Left colon (tissue), 2 donors: ENCODE measurements at regions not wholly inside any gene's neighbourhood (a gene's known extent, or its start where the extent isn't known, plus 50 kb on each side); places are given as distances from the start of the nearest gene placed in this dataset.
"Not testable (repeated sequence)": the region's sequence is repeated elsewhere in the genome, so short reads cannot be mapped to it uniquely, and the experiment has no call there.

Experiments used
- ATAC-seq: fragments of 200-7000 bp; cut with Tn5 transposase; one replicate; pipeline ENCODE4 v1.9.1; 2020; ENCODE audit warnings: mild to moderate bottlenecking, moderate library complexity
- DNase-seq, 2 donors: peaks; one replicate each; pipeline ENCODE4 v3.0.0-alpha.2; 2020
- intact Hi-C, 2 donors: fragments of 100-400 bp; cut with DNase I in 1 of 2; cut with micrococcal nuclease in 1 of 2; formaldehyde crosslinking; loops; one replicate each; pipeline versions ENCODE4 v1.11.2 to v1.14.0; 2022; cut with DNase I, micrococcal nuclease
- donor health status: DM: no; HTN: no; CAD: no.
- donor health status: DM: yes; HTN: yes; CAD: no.

- intact Hi-C loops = no loop called here
- ATAC-seq (no peak), DNase-seq (no peak)
These were observed 348.3 kb downstream of the ICE1 start for GRCh38 chr5:5770825-5771224.

- intact Hi-C loops = no loop called here
- DNase-seq (no peak), ATAC-seq (no peak)
These were observed 344.9 kb downstream of the ICE1 start for GRCh38 chr5:5767286-5767928.

- ATAC-seq (no peak), DNase-seq (no peak)
- intact Hi-C loops = no loop called here
These were observed 342.8 kb downstream of the ICE1 start for GRCh38 chr5:5765066-5765850.

- ATAC-seq = no peak
- intact Hi-C loops = no loop called here
These were observed 341.8 kb downstream of the ICE1 start for GRCh38 chr5:5764246-5764645.

GRCh38 chr5:5756762-5757161 is 334.3 kb downstream of the ICE1 start:
- ATAC-seq = no peak
- DNase-seq = no peak
- intact Hi-C loops = no loop called here

More at GRCh38 chr5:5764246-5764645, 341.8 kb downstream of the ICE1 start:
- no peak for DNase-seq

- ATAC-seq = no peak
- no peak for DNase-seq
- intact Hi-C loops = no loop called here
These were observed 333.4 kb downstream of the ICE1 start for GRCh38 chr5:5755888-5756287.

GRCh38 chr5:5752844-5753243 is 330.4 kb downstream of the ICE1 start:
- intact Hi-C loops = no loop called here
- no peak for DNase-seq
- ATAC-seq = no peak

GRCh38 chr5:5751987-5752386 is 329.5 kb downstream of the ICE1 start:
- ATAC-seq (no peak), DNase-seq (no peak)
- intact Hi-C loops = no loop called here

GRCh38 chr5:5751498-5751897 is 329.0 kb downstream of the ICE1 start:
- no peak for DNase-seq
- intact Hi-C loops = no loop called here
- ATAC-seq = no peak

GRCh38 chr5:5741418-5741817 is 318.9 kb downstream of the ICE1 start:
- DNase-seq = no peak
- intact Hi-C loops = no loop called here
- no peak for ATAC-seq

GRCh38 chr5:5739490-5739945 is 317.0 kb downstream of the ICE1 start:
- ATAC-seq = no peak
- intact Hi-C loops = no loop called here
- DNase-seq = no peak

- intact Hi-C loops = no loop called here
- ATAC-seq (no peak), DNase-seq (no peak)
These were observed 316.5 kb downstream of the ICE1 start for GRCh38 chr5:5738797-5739489.

- no peak for DNase-seq
- intact Hi-C loops = no loop called here
- ATAC-seq = no peak
These were observed 313.5 kb downstream of the ICE1 start for GRCh38 chr5:5736007-5736406.

GRCh38 chr5:5733058-5733457 is 310.6 kb downstream of the ICE1 start:
- intact Hi-C loops, DNase-seq, ATAC-seq: not testable (repeated sequence)

GRCh38 chr5:5726401-5726800 is 303.9 kb downstream of the ICE1 start:
- intact Hi-C loops = no loop called here
- ATAC-seq (no peak), DNase-seq (no peak)

- intact Hi-C loops = no loop called here
- DNase-seq (no peak), ATAC-seq (no peak)
These were observed 299.4 kb downstream of the ICE1 start for GRCh38 chr5:5721881-5722280.

GRCh38 chr5:5719292-5719691 is 296.8 kb downstream of the ICE1 start:
- intact Hi-C loops = no loop called here
- DNase-seq = no peak
- no peak for ATAC-seq

- ATAC-seq (no peak), DNase-seq (no peak)
- intact Hi-C loops = no loop called here
These were observed 294.2 kb downstream of the ICE1 start for GRCh38 chr5:5716665-5717064.

GRCh38 chr5:5711592-5711991 is 289.1 kb downstream of the ICE1 start:
- DNase-seq (no peak), ATAC-seq (no peak)
- intact Hi-C loops = no loop called here

GRCh38 chr5:5711112-5711511 is 288.6 kb downstream of the ICE1 start:
- intact Hi-C loops = no loop called here
- no peak for ATAC-seq
- DNase-seq = no peak
